Gastrocnemius medialis (tissue), 4 donors: ENCODE measurements at regions not wholly inside any gene's neighbourhood (a gene's known extent, or its start where the extent isn't known, plus 50 kb on each side); places are given as distances from the start of the nearest gene placed in this dataset.
"Not testable (repeated sequence)": the region's sequence is repeated elsewhere in the genome, so short reads cannot be mapped to it uniquely, and the experiment has no call there.

Experiments used
- ATAC-seq, 2 donors: fragments of 150-250 bp; one replicate each; pipeline ENCODE4 v1.9.1; 2016
- DNase-seq, 2 donors: peaks; one replicate each; pipeline ENCODE4 v3.0.0-alpha.2; 2019
- H3K27ac ChIP-seq, 4 donors: fragments of 200-600 bp; sonication (generic); 1 replicate in 1 of 4; 2 replicates in 3 of 4; pipeline ENCODE4 v1.5.1; 2016 to 2018; ENCODE audit warnings: mild to moderate bottlenecking in 2 of 4, moderate library complexity in 1 of 4
- H3K27me3 ChIP-seq, 3 donors: fragments of 200-600 bp; sonication (generic) in 2 of 3; 1 replicate in 1 of 3; 2 replicates in 2 of 3; pipeline versions ENCODE4 v1.5.1 to v1.6.0; 2016 to 2019; ENCODE audit warnings: mild to moderate bottlenecking in 1 of 3, moderate library complexity in 1 of 3
- H3K36me3 ChIP-seq, 2 donors: fragments of 200-600 bp; sonication (generic) in 1 of 2; one replicate each; pipeline ENCODE4 v1.5.1; 2017 to 2018
- H3K4me1 ChIP-seq, 2 donors: fragments of 200-600 bp; sonication (generic) in 1 of 2; one replicate each; pipeline ENCODE4 v1.5.1; 2016 to 2017; ENCODE audit warnings: mild to moderate bottlenecking in 2 of 2
- H3K4me3 ChIP-seq, 4 donors: fragments of 200-600 bp; sonication (generic) in 3 of 4; 1 replicate in 1 of 4; 2 replicates in 3 of 4; pipeline ENCODE4 v1.5.1; 2016 to 2019; ENCODE audit warnings: mild to moderate bottlenecking in 2 of 4
- H3K9me3 ChIP-seq, 3 donors: fragments of 200-600 bp; sonication (generic) in 2 of 3; 1 replicate in 1 of 3; 2 replicates in 2 of 3; pipeline ENCODE4 v1.5.1; 2016 to 2019
- POLR2A ChIP-seq, 2 donors: fragments of 450-650 bp; IDR thresholded peaks; one replicate each; pipeline ENCODE4 v1.6.1; 2017; ENCODE audit warnings: antibody characterized with exemption in 2 of 2, mild to moderate bottlenecking in 2 of 2, moderate library complexity in 2 of 2
- in situ Hi-C, 4 donors: fragments of 200-750 bp; cut with MboI; loops; one replicate each; pipeline versions ENCODE4 v1.15.0 to v1.8.0; 2017; ENCODE audit warnings: low sequenced_read_pairs in 4 of 4
- intact Hi-C: fragments of 100-400 bp; cut with DNase I; formaldehyde crosslinking; loops from one replicate; pipeline ENCODE4 v1.15.1; 2023; ENCODE audit warnings: low total_unique reads
- TF ChIP-seq, protein P1 (sequence below), 5 experiments: fragments of 450-650 bp in 3 of 5; fragments of 200-600 bp in 2 of 5; sonication (generic) in 2 of 5; IDR thresholded peaks in 4 of 5; conservative IDR thresholded peaks in 1 of 5; 1 replicate in 4 of 5; 2 replicates in 1 of 5; pipeline ENCODE4 v1.5.1; 2016 to 2019; ENCODE audit warnings: antibody characterized with exemption in 5 of 5, mild to moderate bottlenecking in 3 of 5, moderate library complexity in 3 of 5

- DNase-seq (no peak), ATAC-seq (no peak)
- Histone ChIP-seq H3K4me3 (no peak overlapping the region), H3K4me1 (peaks cover 0 to 6% of the 10 kb centered on the region in 2 donors), H3K27ac (no peak overlapping the region), H3K36me3 (no peaks in the 10 kb centered on the region), H3K27me3 (no peaks in the 10 kb centered on the region), H3K9me3 (no peaks in the 10 kb centered on the region)
- in situ Hi-C loops (loop anchor here in 2 of 4 donors (25.0 kb wide), 3 partner anchors 445 to 695 kb away; partner anchors contain the start of gene PDE3A (in 1 of the 2)), intact Hi-C loops (loop anchor here (5.0 kb wide), 1 partner anchor 685 kb away; no protein-coding TSS in a partner anchor)
- TF ChIP-seq, protein P1, sequence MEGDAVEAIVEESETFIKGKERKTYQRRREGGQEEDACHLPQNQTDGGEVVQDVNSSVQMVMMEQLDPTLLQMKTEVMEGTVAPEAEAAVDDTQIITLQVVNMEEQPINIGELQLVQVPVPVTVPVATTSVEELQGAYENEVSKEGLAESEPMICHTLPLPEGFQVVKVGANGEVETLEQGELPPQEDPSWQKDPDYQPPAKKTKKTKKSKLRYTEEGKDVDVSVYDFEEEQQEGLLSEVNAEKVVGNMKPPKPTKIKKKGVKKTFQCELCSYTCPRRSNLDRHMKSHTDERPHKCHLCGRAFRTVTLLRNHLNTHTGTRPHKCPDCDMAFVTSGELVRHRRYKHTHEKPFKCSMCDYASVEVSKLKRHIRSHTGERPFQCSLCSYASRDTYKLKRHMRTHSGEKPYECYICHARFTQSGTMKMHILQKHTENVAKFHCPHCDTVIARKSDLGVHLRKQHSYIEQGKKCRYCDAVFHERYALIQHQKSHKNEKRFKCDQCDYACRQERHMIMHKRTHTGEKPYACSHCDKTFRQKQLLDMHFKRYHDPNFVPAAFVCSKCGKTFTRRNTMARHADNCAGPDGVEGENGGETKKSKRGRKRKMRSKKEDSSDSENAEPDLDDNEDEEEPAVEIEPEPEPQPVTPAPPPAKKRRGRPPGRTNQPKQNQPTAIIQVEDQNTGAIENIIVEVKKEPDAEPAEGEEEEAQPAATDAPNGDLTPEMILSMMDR (IDR thresholded peaks at IDR 0.05 in 4 of 5, conservative IDR thresholded peaks at IDR 0.05 in 1 of 5): no peak
- TF ChIP-seq POLR2A (IDR thresholded peaks at IDR 0.05): no peak
These were observed 451.4 kb upstream of the PDE3A start for GRCh38 chr12:19916974-19917373.

GRCh38 chr12:19921716-19922115 lies 446.6 kb upstream of the PDE3A start:
- in situ Hi-C loops: loop anchor here in 2 of 4 donors (25.0 kb wide), 3 partner anchors 441 to 691 kb away; partner anchors contain the start of gene PDE3A (in 1 of the 2)

DNA sequence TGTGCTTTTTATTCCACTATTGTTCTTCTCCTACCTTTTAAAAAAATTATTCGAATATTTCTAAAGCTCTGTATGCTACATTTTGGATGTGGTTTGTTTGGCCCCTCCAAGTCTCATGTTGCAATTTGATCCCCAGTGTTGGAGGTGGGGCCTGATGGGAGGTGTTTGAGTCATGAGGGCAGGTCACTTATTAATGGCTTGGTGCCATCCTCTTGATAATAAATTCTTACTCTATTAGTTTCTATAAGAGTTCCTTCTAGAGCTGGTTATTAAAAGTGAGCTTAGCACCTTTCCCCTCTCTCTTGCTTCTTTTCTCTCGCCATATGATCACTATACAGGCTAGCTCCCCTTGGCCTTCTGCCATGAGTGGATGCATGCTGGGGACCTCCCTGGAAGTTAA lies 445.6 kb upstream of the PDE3A start:
- intact Hi-C loops (no loop called here), in situ Hi-C loops (loop anchor here in 2 of 4 donors (25.0 kb wide), 3 partner anchors 440 to 690 kb away; partner anchors contain the start of gene PDE3A (in 1 of the 2))
- ATAC-seq (no peak), DNase-seq (no peak)
- H3K4me1 ChIP-seq: no peaks in the 10 kb centered on the region
- no peaks in the 10 kb centered on the region for H3K9me3 ChIP-seq
- no peak overlapping the region for H3K27ac ChIP-seq
- no peak overlapping the region for H3K4me3 ChIP-seq
- TF ChIP-seq POLR2A (IDR thresholded peaks at IDR 0.05): no peak
- TF ChIP-seq, protein P1 (IDR thresholded peaks at IDR 0.05 in 4 of 5, conservative IDR thresholded peaks at IDR 0.05 in 1 of 5): no peak
- no peaks in the 10 kb centered on the region for H3K27me3 ChIP-seq
- no peaks in the 10 kb centered on the region for H3K36me3 ChIP-seq

More at GRCh38 chr12:19921716-19922115, 446.6 kb upstream of the PDE3A start:
- H3K27ac ChIP-seq, DNase-seq, ATAC-seq, H3K9me3 ChIP-seq, H3K27me3 ChIP-seq, intact Hi-C loops, H3K36me3 ChIP-seq, H3K4me1 ChIP-seq, H3K4me3 ChIP-seq: not testable (repeated sequence)

- H3K27me3 ChIP-seq: no peaks in the 10 kb centered on the region
- no peaks in the 10 kb centered on the region for H3K9me3 ChIP-seq
- ATAC-seq: no peak
- in situ Hi-C loops: loop anchor here in 2 of 4 donors (25.0 kb wide), 3 partner anchors 438 to 688 kb away; partner anchors contain the start of gene PDE3A (in 1 of the 2)
- H3K27ac ChIP-seq: no peak overlapping the region
- no peaks in the 10 kb centered on the region for H3K4me1 ChIP-seq
- intact Hi-C loops: no loop called here
- TF ChIP-seq, protein P1 (IDR thresholded peaks at IDR 0.05 in 4 of 5, conservative IDR thresholded peaks at IDR 0.05 in 1 of 5): no peak
- TF ChIP-seq POLR2A (IDR thresholded peaks at IDR 0.05): no peak
- no peak overlapping the region for H3K4me3 ChIP-seq
- no peak for DNase-seq
- H3K36me3 ChIP-seq: no peaks in the 10 kb centered on the region
These were observed 444.0 kb upstream of the PDE3A start for GRCh38 chr12:19924360-19924759.

GRCh38 chr12:19925841-19926240 lies 442.5 kb upstream of the PDE3A start:
- Histone ChIP-seq H3K36me3 (no peaks in the 10 kb centered on the region), H3K27me3 (no peaks in the 10 kb centered on the region), H3K9me3 (no peaks in the 10 kb centered on the region), H3K4me3 (no peak overlapping the region), H3K27ac (no peak overlapping the region), H3K4me1 (no peaks in the 10 kb centered on the region)
- no peak for ATAC-seq
- intact Hi-C loops: no loop called here
- no peak for DNase-seq
- in situ Hi-C loops: no loop called here
- no peak for TF ChIP-seq POLR2A (IDR thresholded peaks at IDR 0.05)
- TF ChIP-seq, protein P1 (IDR thresholded peaks at IDR 0.05 in 4 of 5, conservative IDR thresholded peaks at IDR 0.05 in 1 of 5): no peak
